WTC11 (cell line): ENCODE measurements at regions not wholly inside any gene's neighbourhood (a gene's known extent, or its start where the extent isn't known, plus 50 kb on each side); places are given as distances from the start of the nearest gene placed in this dataset.

ENCODE experiments used
- CTCF ChIP-seq: fragments of 200-600 bp; IDR thresholded peaks from 2 replicates; pipeline ENCODE4 v1.8.0; 2022; ENCODE audit warnings: antibody characterized with exemption
- ZNF138 ChIP-seq: sonication (generic); formaldehyde crosslinking; conservative IDR thresholded peaks from 2 replicates; pipeline ENCODE4 v1.8.1; 2022; ENCODE audit warnings: mild to moderate bottlenecking, moderate library complexity, missing genetic modification reagents

GRCh38 chr10:64956441-64956840, 1435.2 kb downstream of the REEP3 start:
- TF ChIP-seq ZNF138 (no peak), CTCF (no peak)
